ENCODE measurements at regions not wholly inside any gene's neighbourhood (a gene's known extent, or its start where the extent isn't known, plus 50 kb on each side); places are given as distances from the start of the nearest gene placed in this dataset.

DNA sequence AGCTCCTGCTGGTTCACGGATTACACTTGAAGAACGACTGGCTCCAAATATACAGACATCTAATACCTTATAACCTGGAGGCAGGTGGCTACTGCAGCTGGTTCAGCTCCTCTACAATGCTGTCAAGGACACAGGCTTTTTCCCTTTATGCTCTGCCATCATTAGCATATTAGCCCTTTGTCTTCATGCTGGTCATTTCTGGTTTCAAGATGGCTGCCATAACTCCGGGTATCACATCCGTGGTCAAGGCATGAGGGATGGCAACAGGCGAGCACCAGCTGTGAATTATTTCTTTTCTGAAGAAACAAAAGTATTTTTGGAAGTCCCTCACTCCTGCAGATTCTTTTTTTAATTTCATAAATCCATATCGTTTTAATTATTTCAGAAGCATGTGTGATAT, 124.3 kb upstream of the MED13 start:
- TF ChIP-seq, protein P1, sequence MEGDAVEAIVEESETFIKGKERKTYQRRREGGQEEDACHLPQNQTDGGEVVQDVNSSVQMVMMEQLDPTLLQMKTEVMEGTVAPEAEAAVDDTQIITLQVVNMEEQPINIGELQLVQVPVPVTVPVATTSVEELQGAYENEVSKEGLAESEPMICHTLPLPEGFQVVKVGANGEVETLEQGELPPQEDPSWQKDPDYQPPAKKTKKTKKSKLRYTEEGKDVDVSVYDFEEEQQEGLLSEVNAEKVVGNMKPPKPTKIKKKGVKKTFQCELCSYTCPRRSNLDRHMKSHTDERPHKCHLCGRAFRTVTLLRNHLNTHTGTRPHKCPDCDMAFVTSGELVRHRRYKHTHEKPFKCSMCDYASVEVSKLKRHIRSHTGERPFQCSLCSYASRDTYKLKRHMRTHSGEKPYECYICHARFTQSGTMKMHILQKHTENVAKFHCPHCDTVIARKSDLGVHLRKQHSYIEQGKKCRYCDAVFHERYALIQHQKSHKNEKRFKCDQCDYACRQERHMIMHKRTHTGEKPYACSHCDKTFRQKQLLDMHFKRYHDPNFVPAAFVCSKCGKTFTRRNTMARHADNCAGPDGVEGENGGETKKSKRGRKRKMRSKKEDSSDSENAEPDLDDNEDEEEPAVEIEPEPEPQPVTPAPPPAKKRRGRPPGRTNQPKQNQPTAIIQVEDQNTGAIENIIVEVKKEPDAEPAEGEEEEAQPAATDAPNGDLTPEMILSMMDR (IDR thresholded peaks at IDR 0.05): no peak
- TF ChIP-seq ZFX (IDR thresholded peaks at IDR 0.05; ENCODE audit: borderline replicate concordance): no peak
